ENCODE measurements at regions not wholly inside any gene's neighbourhood (a gene's known extent, or its start where the extent isn't known, plus 50 kb on each side); places are given as distances from the start of the nearest gene placed in this dataset.

DNA sequence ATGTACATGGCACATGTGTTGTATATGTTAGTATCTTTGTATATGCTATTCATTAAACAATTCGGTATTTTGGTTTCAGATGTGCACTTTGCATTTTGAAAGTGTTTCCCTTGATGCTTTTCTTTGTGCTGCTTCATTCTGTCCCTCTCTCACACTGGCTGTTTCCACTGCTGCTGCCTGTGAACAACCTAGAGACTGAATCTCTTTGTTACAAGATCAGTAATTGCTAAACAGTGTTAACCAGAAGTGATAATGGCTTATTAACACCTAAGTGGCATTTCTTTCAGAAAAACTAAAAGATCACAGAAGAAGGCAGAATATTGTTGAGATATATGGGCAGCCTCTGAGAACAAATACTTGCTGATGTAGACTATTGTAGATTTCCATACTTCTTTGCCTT, 84.7 kb downstream of the KIF2B start:
- TF ChIP-seq POLR2A (IDR thresholded peaks at IDR 0.05) (no peak), CTCF (IDR thresholded peaks at IDR 0.05) (no peak)
- intact Hi-C loops (cut with DNase I; ENCODE audit: low total_unique reads), result no loop called here
- H3K4me1 ChIP-seq, result no peaks in the 10 kb centered on the region
- H3K4me3 ChIP-seq, result no peak overlapping the region
- DNase-seq, result no peak
- H3K27me3 ChIP-seq, result no peaks in the 10 kb centered on the region
- H3K27ac ChIP-seq, result no peak overlapping the region
- H3K9me3 ChIP-seq, result no peaks in the 10 kb centered on the region
- no peaks in the 10 kb centered on the region for H3K36me3 ChIP-seq

- DNase-seq, result no peak
- H3K27me3 ChIP-seq, result no peaks in the 10 kb centered on the region
- no peaks in the 10 kb centered on the region for H3K4me1 ChIP-seq
- no peak overlapping the region for H3K27ac ChIP-seq
- no peak overlapping the region for H3K4me3 ChIP-seq
- H3K9me3 ChIP-seq, result no peaks in the 10 kb centered on the region
- no peak for TF ChIP-seq CTCF (IDR thresholded peaks at IDR 0.05)
- TF ChIP-seq POLR2A (IDR thresholded peaks at IDR 0.05), result no peak
- intact Hi-C loops (cut with DNase I; ENCODE audit: low total_unique reads), result no loop called here
- H3K36me3 ChIP-seq, result no peaks in the 10 kb centered on the region
Measured at GRCh38 chr17:53909802-53910201, 87.1 kb downstream of the KIF2B start.

GRCh38 chr17:53912117-53912516, 89.4 kb downstream of the KIF2B start:
- Histone ChIP-seq H3K4me3 (no peak overlapping the region), H3K9me3 (no peaks in the 10 kb centered on the region), H3K36me3 (no peaks in the 10 kb centered on the region), H3K27ac (no peak overlapping the region), H3K4me1 (no peaks in the 10 kb centered on the region), H3K27me3 (no peaks in the 10 kb centered on the region)
- intact Hi-C loops (cut with DNase I; ENCODE audit: low total_unique reads), result no loop called here
- no peak for TF ChIP-seq CTCF (IDR thresholded peaks at IDR 0.05)
- TF ChIP-seq POLR2A (IDR thresholded peaks at IDR 0.05), result no peak
- no peak for DNase-seq

GRCh38 chr17:53919356-53919755, 96.6 kb downstream of the KIF2B start:
- Histone ChIP-seq H3K27ac (no peak overlapping the region), H3K4me3 (no peak overlapping the region)
- no peak for TF ChIP-seq CTCF (IDR thresholded peaks at IDR 0.05)
- no peak for TF ChIP-seq POLR2A (IDR thresholded peaks at IDR 0.05)

GRCh38 chr17:53924530-53925455, 102.1 kb downstream of the KIF2B start:
- Histone ChIP-seq H3K27me3 (no peaks in the 10 kb centered on the region), H3K27ac (no peak overlapping the region), H3K4me3 (no peak overlapping the region), H3K9me3 (no peaks in the 10 kb centered on the region), H3K36me3 (no peaks in the 10 kb centered on the region), H3K4me1 (no peaks in the 10 kb centered on the region)
- no peak for TF ChIP-seq CTCF (IDR thresholded peaks at IDR 0.05)
- no peak for TF ChIP-seq POLR2A (IDR thresholded peaks at IDR 0.05)
- DNase-seq, result no peak
- intact Hi-C loops (cut with DNase I; ENCODE audit: low total_unique reads), result no loop called here

More at GRCh38 chr17:53919356-53919755, 96.6 kb downstream of the KIF2B start:
- DNase-seq, result no peak
- no peaks in the 10 kb centered on the region for H3K36me3 ChIP-seq
- no peaks in the 10 kb centered on the region for H3K27me3 ChIP-seq
- no peaks in the 10 kb centered on the region for H3K9me3 ChIP-seq
- no peaks in the 10 kb centered on the region for H3K4me1 ChIP-seq
- intact Hi-C loops (cut with DNase I; ENCODE audit: low total_unique reads), result no loop called here

All from uterus (tissue), 3 donors.